ENCODE measurements at regions not wholly inside any gene's neighbourhood (a gene's known extent, or its start where the extent isn't known, plus 50 kb on each side); places are given as distances from the start of the nearest gene placed in this dataset.

DNA sequence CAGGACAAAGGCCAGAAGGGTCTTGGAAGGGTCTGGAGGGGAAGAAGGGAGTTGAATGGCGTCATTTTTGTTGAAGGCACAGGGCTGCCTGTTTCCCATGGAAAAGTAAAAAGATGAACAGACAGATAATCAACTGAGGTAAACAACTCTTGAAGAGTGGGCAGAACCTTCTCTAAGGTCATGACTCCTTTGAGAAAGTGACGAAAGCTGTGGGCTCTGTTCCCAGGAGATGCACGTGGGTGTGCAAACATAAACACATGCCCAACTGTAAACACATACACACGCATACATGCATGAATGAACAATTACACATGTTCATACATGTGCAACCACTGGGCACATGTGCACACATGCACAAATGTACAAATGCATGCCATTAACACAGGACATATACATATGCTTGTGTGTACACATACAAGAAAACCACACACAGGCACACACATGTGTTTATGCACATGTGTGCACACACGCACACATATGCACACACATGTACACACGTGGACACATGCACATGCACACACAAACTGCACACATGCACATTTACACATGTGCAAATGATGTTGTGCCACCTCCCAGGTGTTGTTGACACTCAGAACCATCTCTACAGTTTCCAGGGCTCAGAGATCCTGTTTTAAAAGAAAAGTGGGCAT, 143.3 kb downstream of the GADD45G start:
- Histone ChIP-seq H3K9me3 (ENCODE audit: control insufficient read depth in 4 of 4, insufficient read depth in 3 of 4, low read length in 3 of 4) (peaks cover 0 to 6% (median under 1%) of the 10 kb centered on the region in 4 donors), H3K4me1 (ENCODE audit: control insufficient read depth in 5 of 5, insufficient read depth in 5 of 5, low read length in 5 of 5) (peaks cover 3 to 74% (median 28%) of the 10 kb centered on the region in 5 donors), H3K4me3 (no peak overlapping the region), H3K9ac (ENCODE audit: insufficient read depth in 1 of 2, low read length in 2 of 2) (peak overlapping the region in 1 of 2 donors; percentile 8), H3K27me3 (ENCODE audit: control insufficient read depth in 3 of 3, insufficient read depth in 3 of 3, low read length in 2 of 3) (no peaks in the 10 kb centered on the region), H3K27ac (ENCODE audit: low read depth in 1 of 2, low read length in 1 of 2) (no peak overlapping the region), H3K36me3 (ENCODE audit: control insufficient read depth in 4 of 4, insufficient read depth in 4 of 4, low read length in 4 of 4) (no peaks in the 10 kb centered on the region)
- 66 to 73% methylated on average over 6 of the region's 6 CpGs for WGBS, 2 donors
- DNase-seq (peak; percentile 34 to 54 (median 41)), ATAC-seq (ENCODE audit: insufficient read depth, low FRiP score) (no peak)
- TF ChIP-seq, protein P1, sequence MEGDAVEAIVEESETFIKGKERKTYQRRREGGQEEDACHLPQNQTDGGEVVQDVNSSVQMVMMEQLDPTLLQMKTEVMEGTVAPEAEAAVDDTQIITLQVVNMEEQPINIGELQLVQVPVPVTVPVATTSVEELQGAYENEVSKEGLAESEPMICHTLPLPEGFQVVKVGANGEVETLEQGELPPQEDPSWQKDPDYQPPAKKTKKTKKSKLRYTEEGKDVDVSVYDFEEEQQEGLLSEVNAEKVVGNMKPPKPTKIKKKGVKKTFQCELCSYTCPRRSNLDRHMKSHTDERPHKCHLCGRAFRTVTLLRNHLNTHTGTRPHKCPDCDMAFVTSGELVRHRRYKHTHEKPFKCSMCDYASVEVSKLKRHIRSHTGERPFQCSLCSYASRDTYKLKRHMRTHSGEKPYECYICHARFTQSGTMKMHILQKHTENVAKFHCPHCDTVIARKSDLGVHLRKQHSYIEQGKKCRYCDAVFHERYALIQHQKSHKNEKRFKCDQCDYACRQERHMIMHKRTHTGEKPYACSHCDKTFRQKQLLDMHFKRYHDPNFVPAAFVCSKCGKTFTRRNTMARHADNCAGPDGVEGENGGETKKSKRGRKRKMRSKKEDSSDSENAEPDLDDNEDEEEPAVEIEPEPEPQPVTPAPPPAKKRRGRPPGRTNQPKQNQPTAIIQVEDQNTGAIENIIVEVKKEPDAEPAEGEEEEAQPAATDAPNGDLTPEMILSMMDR (IDR thresholded peaks at IDR 0.05; ENCODE audit: control extremely low read depth, extremely low read depth): no peak

DNA sequence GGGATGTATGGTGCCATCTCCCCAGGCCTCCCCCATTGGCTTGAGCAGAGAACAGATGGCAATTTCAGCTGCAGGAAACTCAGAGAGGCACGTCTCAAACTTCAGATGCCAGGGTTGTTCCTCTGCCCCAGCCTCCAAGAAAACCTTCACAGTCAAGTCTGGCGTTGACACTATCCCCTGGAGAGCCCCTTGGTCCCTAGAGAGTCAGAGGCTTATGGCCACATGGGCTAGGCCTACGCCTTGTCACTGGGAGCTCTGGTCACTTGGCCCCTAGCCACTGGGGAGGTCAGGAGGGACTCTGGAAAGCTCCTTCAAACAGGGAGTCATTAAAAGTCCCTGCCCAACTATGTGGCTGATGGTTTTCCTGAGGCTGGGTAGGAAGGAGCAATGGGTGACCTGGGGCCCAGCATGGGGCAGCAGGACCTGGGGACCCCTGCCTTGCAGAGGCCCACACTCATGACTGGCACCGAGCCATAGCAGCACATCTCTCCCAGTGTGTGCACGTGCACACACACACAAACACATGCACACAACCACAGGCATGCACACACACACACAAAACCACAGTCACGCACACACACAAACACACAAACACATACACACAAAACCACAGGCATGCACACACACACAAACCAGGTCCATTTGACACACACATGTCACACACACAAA, 144.2 kb downstream of the GADD45G start:
- peaks cover under 1 to 70% (median 28%) of the 10 kb centered on the region in 5 donors for H3K4me1 ChIP-seq (ENCODE audit: control insufficient read depth in 5 of 5, insufficient read depth in 5 of 5, low read length in 5 of 5)
- 84 to 88% methylated on average over 6 of the region's 6 CpGs for WGBS, 2 donors
- H3K9me3 ChIP-seq (ENCODE audit: control insufficient read depth in 4 of 4, insufficient read depth in 3 of 4, low read length in 3 of 4): peaks cover 0 to 6% (median under 1%) of the 10 kb centered on the region in 4 donors
- H3K4me3 ChIP-seq: no peak overlapping the region
- H3K36me3 ChIP-seq (ENCODE audit: control insufficient read depth in 4 of 4, insufficient read depth in 4 of 4, low read length in 4 of 4): no peaks in the 10 kb centered on the region
- no peak for DNase-seq
- no peak overlapping the region for H3K27ac ChIP-seq (ENCODE audit: low read depth in 1 of 2, low read length in 1 of 2)
- H3K9ac ChIP-seq (ENCODE audit: insufficient read depth in 1 of 2, low read length in 2 of 2): no peak overlapping the region
- TF ChIP-seq, protein P1 (IDR thresholded peaks at IDR 0.05; ENCODE audit: control extremely low read depth, extremely low read depth): no peak
- H3K27me3 ChIP-seq (ENCODE audit: control insufficient read depth in 3 of 3, insufficient read depth in 3 of 3, low read length in 2 of 3): no peaks in the 10 kb centered on the region
- no peak for ATAC-seq (ENCODE audit: insufficient read depth, low FRiP score)

DNA sequence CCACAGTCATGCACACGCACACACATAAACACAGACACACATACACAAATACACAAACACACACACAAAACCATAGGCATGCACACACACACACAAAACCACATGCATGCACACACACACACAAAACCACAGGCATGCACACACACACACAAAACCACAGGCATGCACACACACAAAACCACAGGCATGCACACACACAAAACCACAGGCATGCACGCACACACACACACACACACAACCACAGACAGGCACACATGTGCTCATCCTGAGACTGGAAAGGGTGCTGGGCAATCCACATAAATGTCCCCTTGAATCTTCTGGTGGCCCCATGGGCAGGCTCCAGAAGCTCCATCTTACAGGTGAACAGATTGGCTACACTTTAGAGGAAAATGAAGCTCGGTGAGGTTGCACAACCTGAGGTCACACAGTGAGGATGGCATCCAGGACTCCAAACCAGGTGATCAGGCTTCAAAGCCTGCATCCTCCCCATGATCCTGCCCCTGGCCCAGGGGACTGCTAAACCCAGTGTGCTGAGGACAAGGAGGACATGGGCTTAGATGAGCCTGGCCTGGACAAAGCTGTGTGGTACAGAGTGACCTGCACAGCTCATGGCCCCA, 144.8 kb downstream of the GADD45G start:
- H3K9ac ChIP-seq (ENCODE audit: insufficient read depth in 1 of 2, low read length in 2 of 2): no peak overlapping the region
- TF ChIP-seq, protein P1 (IDR thresholded peaks at IDR 0.05; ENCODE audit: control extremely low read depth, extremely low read depth): no peak
- H3K27ac ChIP-seq (ENCODE audit: low read depth in 1 of 2, low read length in 1 of 2): no peak overlapping the region
- no peaks in the 10 kb centered on the region for H3K27me3 ChIP-seq (ENCODE audit: control insufficient read depth in 3 of 3, insufficient read depth in 3 of 3, low read length in 2 of 3)
- H3K36me3 ChIP-seq (ENCODE audit: control insufficient read depth in 4 of 4, insufficient read depth in 4 of 4, low read length in 4 of 4): no peaks in the 10 kb centered on the region
- DNase-seq (no peak), ATAC-seq (ENCODE audit: insufficient read depth, low FRiP score) (no peak)
- peaks cover 0 to 70% (median 28%) of the 10 kb centered on the region in 5 donors for H3K4me1 ChIP-seq (ENCODE audit: control insufficient read depth in 5 of 5, insufficient read depth in 5 of 5, low read length in 5 of 5)
- no peak overlapping the region for H3K4me3 ChIP-seq
- H3K9me3 ChIP-seq (ENCODE audit: control insufficient read depth in 4 of 4, insufficient read depth in 3 of 4, low read length in 3 of 4): peaks cover 0 to 4% (median under 1%) of the 10 kb centered on the region in 4 donors
- WGBS, 2 donors: 77 to 90% methylated on average over 3 of the region's 3 CpGs
